Fibroblast of the conjunctiva (primary cell): ENCODE measurements at regions not wholly inside any gene's neighbourhood (a gene's known extent, or its start where the extent isn't known, plus 50 kb on each side); places are given as distances from the start of the nearest gene placed in this dataset.

Source experiments
- DNase-seq: peaks from one replicate; pipeline ENCODE4 v3.0.0-alpha.2; 2010; ENCODE audit warnings: low read depth

- DNase-seq: no peak
Measured at GRCh38 chr18:44423814-44424644, 256.7 kb upstream of the SETBP1 start.

- DNase-seq: no peak
Measured at GRCh38 chr18:44424645-44425035, 256.0 kb upstream of the SETBP1 start.

GRCh38 chr18:44425161-44425560 lies 255.5 kb upstream of the SETBP1 start:
- no peak for DNase-seq

GRCh38 chr18:44437603-44438002 lies 243.1 kb upstream of the SETBP1 start:
- no peak for DNase-seq

GRCh38 chr18:44450226-44450625 lies 230.5 kb upstream of the SETBP1 start:
- DNase-seq: no peak

GRCh38 chr18:44452346-44452745 lies 228.3 kb upstream of the SETBP1 start:
- peak; percentile 32 for DNase-seq

- DNase-seq: no peak
Measured at GRCh38 chr18:44453505-44453904, 227.2 kb upstream of the SETBP1 start.

GRCh38 chr18:44458777-44459176 lies 221.9 kb upstream of the SETBP1 start:
- peak; percentile 22 for DNase-seq

GRCh38 chr18:44464398-44465180 lies 216.1 kb upstream of the SETBP1 start:
- DNase-seq: no peak

GRCh38 chr18:44465381-44465841 lies 215.3 kb upstream of the SETBP1 start:
- DNase-seq: no peak

GRCh38 chr18:44466997-44467396 lies 213.7 kb upstream of the SETBP1 start:
- no peak for DNase-seq

GRCh38 chr18:44467718-44468117 lies 213.0 kb upstream of the SETBP1 start:
- no peak for DNase-seq

- no peak for DNase-seq
Measured at GRCh38 chr18:44473394-44474066, 207.2 kb upstream of the SETBP1 start.

- no peak for DNase-seq
Measured at GRCh38 chr18:44474067-44474411, 206.6 kb upstream of the SETBP1 start.

- no peak for DNase-seq
Measured at GRCh38 chr18:44474591-44474990, 206.1 kb upstream of the SETBP1 start.

GRCh38 chr18:44482761-44483160 lies 197.9 kb upstream of the SETBP1 start:
- no peak for DNase-seq

- DNase-seq: no peak
Measured at GRCh38 chr18:44495151-44495550, 185.5 kb upstream of the SETBP1 start.

- DNase-seq: no peak
Measured at GRCh38 chr18:44497311-44497710, 183.4 kb upstream of the SETBP1 start.

GRCh38 chr18:44497757-44498490 lies 182.8 kb upstream of the SETBP1 start:
- DNase-seq: no peak

GRCh38 chr18:44500808-44501610 lies 179.7 kb upstream of the SETBP1 start:
- no peak for DNase-seq

- no peak for DNase-seq
Measured at GRCh38 chr18:44502221-44502620, 178.5 kb upstream of the SETBP1 start.
